ENCODE measurements at regions not wholly inside any gene's neighbourhood (a gene's known extent, or its start where the extent isn't known, plus 50 kb on each side); places are given as distances from the start of the nearest gene placed in this dataset.

DNA sequence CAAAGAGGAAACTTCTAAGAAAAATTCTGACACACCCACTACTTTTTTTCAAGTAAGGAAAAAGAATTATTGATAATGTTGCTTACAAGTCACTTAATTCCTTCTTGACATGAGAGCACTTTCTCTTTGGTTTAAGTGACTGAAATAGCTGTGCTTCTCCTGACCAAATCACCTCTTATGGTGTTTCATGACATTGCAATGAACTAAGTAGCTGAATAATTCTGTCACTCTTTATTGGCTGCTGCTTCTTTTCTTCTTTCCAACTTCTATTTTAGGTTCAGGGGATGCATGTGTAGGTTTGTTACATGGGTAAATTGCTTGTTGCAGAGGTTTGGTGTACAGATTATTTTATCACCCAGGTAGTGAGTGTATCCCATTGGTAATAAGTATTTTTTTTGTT lies 447.6 kb upstream of the NETO1 start:
- no peak for DNase-seq (ENCODE audit: low read depth)

DNA sequence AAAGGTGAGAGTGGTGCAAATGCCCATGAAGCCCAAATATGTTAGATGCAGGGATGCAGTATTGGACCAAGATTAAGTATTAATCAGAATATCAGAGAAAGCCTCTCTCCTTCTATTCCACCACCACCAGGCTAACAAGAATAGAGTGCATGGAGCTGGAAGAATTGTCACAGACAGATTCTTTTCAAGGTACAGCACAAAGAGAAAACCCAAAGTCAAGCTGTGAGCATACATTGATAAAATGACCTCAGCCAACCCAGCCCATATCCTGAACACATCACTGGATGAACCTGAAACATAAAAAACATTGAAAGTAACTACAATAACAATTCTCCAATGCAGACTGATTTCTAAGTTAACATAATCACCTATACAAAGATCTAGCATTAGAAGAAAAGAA lies 445.7 kb upstream of the NETO1 start:
- no peak for DNase-seq (ENCODE audit: low read depth)

DNA sequence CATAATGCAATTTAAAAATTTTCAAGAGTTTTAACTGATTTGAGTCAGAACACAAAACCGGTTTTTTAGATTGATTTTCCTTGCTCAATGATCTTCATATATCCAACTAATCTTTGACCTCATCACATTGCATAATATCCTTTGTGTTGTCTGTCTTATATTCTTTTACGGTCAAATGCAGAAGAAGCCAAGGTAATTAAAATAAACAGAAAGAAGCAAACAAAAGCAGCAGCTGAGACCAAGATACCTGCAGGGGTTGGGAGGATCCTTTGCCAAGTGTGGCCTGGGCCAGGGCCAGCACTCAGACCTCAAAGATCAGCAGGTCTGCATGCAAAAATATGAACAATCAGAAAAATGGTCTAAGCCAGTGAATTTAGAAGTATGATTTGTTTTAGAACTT lies 428.9 kb upstream of the NETO1 start:
- DNase-seq (ENCODE audit: low read depth) = no peak

DNA sequence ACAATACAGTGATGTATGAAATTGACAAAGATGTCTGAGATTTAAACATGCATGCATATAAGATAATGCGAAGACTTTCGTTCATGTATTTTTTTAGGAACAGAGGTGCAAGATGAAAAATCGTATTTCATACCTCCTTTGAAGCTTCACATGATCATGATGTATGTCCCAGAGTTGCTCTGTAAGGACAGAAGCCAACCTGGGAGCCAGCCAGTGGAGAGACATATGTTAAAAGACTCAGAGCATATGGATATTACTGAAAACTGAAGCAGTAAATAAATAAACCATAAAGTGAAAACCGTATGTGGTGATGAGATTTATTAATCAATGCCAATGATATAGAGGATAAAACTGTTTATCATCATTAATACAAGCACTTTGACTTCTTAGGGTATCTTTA lies 424.4 kb upstream of the NETO1 start:
- DNase-seq (ENCODE audit: low read depth) = no peak

DNA sequence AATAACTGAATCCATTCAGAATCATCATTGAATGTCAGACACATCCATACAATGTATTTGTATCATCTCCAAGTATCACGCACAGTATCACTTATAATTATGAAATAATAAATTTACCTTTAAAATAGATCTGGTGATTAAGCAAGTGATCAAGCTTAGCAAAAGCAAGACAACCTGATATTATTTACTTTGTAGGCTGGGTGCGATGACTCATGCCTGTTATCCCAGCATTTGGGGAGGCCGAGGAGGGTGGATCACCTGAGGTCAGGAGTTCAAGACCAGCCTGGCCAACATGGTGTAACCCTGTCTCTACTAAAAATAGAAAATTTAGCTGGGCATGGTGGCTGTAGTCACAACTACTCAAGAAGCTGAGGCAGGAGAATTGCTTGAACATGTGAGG lies 421.0 kb upstream of the NETO1 start:
- no peak for DNase-seq (ENCODE audit: low read depth)

DNA sequence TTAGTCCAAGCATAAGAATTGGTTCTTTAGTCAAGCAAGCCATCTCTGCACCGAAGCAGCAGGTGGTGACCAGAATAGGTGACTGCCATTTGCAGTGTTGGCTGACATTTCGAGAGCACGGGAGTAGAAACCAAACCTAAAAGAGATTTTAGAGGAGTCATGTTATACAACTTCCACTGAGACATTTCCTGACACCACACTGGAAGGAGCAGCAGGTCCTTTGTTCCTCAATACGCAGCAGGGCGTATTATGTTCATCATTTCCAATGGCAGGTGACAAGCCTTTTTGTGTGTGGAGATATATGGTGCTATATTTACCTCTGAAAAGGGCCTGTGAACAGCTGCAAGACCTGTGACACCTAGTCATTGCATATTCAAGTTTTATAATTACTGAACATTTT lies 418.8 kb upstream of the NETO1 start:
- no peak for DNase-seq (ENCODE audit: low read depth)

DNA sequence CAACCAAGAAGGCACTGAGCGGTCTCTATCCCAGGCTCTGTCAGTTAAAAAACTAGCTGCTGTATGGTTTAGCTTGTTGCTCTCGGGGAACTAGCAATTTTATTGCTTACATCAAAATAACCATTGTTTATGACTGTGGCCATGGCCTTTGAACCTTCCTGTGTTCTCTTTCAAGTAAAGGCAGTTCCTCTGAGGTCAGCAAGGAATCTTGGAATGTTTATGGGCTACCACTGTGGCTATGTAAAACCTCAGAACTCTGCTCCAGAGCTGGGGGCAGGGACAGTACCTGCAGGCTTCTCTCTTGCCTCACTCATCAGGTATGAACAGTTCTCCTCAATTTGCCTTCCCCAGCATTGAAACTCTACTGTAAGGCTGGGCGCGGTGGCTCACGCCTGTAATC lies 416.0 kb upstream of the NETO1 start:
- DNase-seq (ENCODE audit: low read depth) = no peak

DNA sequence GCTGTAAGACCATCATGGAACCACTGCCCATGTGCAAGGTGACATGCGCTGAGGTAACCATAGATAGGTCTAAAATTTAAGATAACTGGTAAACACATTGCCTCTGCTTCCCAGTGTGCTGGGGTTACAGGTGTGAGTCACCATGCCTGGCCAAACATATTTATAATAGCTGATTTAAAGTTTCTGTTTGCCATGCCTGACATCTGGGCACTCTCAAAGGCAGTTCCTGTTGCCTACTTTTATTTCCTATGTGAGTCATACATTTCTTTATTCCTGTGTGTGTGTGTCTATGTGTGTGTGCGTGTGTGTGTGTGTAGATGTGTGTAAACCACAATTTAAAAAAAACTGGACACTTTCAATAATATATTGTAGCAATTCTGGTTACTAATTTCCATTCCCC lies 415.2 kb upstream of the NETO1 start:
- no peak for DNase-seq (ENCODE audit: low read depth)

DNA sequence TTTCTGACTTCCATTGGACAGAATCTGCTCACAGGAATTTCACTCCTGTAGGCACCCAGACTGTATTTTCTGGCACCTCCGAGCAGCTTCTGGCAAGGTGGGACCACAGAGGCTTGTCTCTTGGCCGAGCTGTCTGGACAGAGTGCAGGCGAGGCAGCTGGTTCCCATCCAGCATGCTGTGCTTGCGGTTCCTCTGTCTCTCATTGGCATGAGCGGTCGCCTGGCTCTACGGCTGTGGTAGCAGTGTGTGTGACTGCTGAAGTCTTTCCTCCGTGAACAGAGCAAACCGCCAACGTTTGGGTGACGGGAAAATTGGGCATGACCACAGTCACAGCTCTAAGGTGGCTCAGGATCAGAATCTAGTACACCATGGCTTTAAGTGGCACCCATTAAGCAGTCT lies 411.7 kb upstream of the NETO1 start:
- DNase-seq (ENCODE audit: low read depth) = no peak

DNA sequence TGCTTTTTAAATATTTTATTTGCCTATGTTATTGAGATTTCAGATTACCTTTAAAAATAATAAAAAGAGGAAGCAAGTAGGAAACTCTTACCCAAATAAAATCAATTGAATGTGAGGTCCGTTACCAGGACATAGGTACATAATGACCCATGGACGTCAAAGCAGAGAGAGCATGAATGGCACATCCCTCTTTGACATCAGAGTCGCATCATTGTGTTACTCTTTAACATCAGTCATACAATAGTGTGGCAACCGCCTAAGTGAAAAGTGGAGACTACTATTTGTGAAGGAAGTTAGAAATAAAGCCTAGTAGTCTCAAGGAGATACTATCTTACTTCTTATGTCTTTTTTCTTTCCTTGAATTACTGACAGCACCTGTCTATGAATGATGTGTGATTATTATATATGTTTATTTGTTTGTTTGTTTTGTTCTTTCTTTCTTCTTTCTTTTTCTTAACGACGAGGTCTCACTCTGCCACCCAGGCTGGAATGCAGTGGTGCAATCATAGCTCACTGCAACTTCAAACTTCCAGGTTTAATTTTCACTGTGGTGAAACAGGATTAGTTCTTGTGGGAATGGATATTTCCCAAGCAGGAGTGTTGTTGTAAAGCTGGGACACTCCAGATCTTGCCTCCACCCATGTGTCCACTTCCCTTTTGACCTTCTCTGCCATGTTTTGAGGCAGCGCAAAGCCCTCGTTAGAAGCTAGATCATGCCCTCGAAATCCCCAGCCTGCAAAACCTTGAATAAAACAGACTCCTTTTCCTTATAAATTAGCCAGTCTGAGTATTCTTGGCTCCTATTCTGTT lies 407.2 kb upstream of the NETO1 start:
- no peak for DNase-seq (ENCODE audit: low read depth)

DNA sequence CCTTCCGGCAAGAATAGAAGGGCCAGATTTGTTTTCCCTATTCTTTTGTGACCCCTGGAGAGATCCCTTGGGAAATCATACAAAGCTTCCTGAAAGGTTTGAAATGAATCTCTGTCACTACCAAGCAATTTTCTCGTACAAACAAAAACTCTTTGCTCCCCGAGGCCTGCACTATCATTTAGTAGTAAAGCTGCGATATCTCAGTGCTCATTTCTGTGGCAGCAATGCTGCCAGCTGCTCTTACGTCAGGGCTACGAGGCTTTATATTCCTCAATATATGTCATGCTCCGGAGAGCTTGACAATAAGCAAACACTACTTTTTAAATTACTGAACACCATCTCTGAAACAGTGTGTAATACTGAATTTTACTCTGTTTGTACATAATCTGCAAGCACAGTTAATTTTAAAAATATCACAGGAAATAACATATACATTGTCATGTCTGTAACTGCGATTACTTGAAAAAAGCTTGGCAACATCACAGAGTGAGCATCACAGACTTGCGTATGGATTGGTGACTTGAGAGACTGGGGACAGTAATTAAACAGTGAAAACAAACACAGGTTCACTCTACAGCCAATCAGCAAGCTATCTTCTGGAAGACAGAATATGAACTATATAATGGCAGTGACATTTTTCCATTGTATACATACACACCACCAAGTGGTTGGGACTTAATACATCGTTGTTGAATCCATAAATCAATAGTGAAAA lies 403.3 kb upstream of the NETO1 start:
- no peak for DNase-seq (ENCODE audit: low read depth)

DNA sequence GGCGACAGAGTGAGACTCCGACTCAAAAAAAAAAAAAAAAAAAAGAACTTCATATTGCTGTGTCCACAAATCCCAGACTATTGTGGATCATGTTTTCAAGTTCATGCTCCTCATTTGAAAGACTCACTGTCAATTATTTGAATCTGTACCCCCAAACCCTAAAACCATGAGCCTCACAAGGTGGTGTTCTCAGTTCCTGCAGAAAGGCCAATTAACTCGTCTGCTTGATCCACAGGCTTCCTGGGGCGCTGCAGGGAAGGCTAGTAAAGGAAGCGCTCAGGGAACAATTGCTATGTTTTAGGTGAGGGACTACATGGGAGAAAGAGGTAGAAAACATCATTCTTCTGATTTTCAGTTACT lies 396.8 kb upstream of the NETO1 start:
- no peak for DNase-seq (ENCODE audit: low read depth)

DNA sequence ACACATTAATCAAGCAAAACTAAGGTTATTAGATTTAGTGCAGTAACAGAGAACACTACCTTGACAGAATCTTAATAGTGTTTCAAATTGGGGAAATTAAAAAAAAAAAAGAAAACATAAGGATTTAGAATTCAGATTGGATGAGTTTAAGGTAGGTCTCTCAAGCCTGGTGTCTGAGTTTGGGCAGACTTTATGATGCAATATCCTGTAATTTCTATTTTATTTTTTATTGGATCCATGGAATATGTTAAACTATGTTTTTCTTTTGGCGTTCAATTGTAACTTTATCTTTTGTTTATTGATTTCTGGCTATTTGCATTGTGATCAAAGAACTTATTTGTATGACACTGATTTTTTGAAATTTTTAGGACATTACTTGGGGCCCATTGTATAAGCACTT lies 394.1 kb upstream of the NETO1 start:
- DNase-seq (ENCODE audit: low read depth) = no peak

DNA sequence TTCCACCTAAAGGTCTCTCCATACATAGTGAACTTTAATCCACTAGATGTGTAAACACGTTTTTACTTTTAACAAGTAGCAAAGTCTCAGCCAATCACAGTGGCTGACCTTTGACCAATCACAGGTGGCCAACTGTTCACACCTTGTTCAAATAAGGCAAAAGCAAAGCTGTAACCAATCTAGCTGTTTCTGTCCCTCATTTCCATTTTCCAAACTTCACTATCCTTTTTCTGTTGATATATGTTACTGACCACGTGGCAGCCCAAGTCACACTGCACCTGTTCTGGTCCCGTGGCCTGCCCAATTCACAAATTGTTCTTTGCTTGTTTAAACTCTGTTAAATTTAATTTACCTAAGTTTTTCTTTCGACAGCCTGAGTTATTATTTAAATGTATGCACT lies 393.5 kb upstream of the NETO1 start:
- no peak for DNase-seq (ENCODE audit: low read depth)

DNA sequence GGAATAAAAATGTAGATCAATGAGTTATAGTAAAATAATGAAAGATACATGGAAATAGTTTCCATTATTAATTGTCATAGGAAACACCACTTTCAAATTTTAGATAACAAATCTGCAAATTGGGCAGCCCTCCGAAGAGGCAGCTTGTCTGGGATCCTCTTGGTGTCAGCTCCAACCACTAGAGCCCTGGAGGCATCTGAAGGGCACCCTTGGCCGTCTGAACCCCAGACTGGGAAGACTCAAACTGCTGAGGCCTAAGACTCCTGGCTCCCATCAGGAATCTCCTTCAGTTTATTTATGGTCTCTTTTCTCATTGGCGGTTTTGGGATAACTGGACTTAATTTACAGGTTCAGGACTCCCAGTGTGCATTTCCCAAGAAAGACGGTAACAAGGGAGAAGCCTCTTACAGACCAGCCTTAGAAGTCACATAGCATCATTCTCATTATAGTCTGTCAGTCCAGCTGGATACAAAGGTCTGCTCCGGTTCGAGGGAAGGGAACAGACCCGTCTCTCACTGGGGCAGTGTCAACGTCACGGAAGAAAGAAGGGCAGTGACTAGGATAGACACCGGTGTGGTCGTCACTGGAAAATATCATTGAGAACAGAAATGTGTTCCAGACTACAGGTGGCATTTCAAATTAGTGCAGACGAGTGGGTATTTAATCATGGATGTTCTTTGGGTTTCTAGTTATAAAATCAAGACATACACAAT lies 390.7 kb upstream of the NETO1 start:
- no peak for DNase-seq (ENCODE audit: low read depth)

DNA sequence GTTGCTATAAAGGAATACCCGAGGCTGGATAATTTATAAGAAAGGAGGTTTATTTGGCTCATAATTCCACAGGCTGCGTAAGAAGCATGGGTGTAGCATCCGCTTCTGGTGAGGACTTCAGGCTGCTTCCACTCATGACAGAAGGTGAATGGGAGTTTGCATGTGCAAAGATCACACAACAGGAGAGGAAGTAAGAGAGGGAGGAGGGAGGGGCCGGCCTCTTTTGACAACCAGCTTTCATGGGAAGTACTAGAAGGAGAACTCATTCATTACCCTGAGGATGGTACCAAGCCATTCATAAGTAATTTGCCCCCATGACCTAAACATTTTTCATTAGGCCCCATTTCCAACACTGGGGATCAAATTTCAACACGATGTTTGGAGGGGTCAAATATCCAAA lies 386.8 kb upstream of the NETO1 start:
- no peak for DNase-seq (ENCODE audit: low read depth)

DNA sequence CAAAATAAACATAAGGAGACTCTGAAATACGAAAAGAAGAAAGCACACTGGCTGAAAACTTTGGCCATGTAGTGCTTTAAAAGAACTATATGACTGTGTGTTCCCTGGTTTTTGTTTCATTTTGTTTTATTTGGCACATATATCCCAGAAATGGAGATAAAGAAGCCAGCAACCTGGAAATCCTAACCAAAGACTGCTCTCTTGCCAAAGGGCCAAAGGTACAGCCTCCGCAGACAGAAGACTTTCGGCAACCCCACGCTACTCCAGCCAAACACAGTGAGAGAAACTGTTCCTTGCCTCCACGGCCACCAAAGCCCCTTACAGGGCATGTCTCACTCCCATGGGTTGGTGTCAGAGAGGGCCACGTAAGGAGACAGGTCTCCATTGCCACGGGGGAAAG lies 381.2 kb upstream of the NETO1 start:
- no peak for DNase-seq (ENCODE audit: low read depth)

DNA sequence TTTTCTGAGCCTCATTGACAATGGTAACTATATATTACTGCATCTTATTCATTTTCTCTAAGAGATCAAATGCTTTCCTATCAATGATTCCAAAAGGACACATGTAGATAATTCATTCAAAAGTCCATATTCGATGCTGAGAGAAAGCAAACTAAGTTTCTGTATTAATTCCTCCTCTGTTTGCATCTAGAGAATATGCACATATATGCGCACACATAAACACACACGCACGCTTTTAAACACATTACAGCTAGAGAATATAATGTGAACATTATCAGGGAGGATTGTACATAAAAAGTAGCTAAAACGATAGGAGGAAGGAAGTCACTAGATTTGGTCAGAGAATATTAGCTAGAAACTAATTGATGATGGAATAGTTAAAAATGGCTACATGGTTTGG lies 379.0 kb upstream of the NETO1 start:
- DNase-seq (ENCODE audit: low read depth) = no peak

DNA sequence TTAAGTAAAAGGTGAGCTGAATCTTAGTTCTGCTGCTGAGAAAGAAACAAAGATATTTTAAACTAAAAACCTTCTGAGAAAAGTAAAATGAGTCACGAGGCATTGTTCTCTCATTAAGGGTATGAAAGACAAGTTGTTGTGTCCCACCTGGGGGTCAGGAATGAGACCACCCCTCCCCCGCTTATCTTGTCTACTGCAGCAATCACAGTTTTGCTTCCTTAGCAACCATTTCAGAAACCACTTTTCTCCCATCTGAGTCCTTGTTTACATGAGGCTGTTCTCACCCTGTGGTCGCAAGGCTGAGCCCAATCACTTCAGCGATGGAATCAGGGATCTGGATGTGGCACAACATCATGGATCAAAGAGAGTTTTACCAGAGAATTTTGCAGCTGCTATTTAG lies 377.6 kb upstream of the NETO1 start:
- DNase-seq (ENCODE audit: low read depth) = no peak

DNA sequence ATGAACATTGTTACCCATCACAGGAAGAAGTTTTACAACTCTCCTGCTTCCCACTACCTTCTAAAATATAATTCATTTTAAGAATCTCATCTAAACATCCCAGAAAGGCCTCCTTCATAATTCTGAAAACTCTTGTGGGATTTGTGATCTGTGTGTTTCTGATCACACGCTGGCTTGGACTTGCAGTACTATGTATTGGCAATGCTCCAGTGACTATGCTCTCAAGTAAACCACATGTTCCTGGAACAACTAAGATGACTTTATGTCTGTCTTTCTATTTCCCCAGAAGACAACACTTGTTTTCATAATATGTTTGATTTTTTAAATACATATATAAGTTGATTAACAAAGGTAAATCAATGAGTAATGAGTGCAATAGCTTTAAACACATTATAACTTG lies 376.6 kb upstream of the NETO1 start:
- DNase-seq (ENCODE audit: low read depth) = no peak

DNA sequence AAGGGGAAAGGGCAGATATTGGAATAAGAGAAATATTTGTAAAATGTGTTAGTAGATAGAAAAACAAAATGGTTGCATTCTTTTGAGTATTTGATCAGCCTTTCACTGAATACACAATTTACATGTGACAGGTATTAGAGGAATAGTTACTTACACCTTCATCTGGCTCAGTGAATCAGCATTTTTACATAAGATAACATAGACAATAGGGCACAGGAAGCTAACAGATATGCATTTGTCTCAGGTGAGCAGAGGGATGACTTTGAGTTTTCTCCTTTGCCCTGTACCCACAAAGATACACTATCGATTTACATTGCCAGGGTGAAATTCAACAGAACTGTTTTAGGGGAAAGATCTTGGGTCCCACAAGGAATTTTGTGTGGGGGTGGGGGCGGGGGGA lies 373.1 kb upstream of the NETO1 start:
- DNase-seq (ENCODE audit: low read depth) = no peak

DNA sequence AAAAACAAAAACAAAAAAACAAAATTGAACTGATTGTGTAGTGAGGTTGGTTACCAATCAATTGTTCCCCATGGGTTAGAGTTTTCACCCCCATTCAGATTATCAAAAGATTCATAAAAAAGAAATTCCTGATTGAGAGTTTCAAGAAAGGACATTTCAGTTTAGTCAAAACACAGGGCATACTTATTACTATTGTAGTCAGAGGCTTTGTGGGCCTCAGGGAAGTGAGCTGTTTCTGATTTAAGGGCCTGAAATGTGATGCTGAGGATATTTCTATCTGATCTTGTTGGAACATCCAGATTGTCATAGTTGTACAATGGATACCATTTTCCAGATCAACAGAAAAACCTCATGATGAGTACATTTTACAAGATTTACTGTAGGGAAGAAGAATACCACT lies 368.1 kb upstream of the NETO1 start:
- DNase-seq (ENCODE audit: low read depth) = no peak

DNA sequence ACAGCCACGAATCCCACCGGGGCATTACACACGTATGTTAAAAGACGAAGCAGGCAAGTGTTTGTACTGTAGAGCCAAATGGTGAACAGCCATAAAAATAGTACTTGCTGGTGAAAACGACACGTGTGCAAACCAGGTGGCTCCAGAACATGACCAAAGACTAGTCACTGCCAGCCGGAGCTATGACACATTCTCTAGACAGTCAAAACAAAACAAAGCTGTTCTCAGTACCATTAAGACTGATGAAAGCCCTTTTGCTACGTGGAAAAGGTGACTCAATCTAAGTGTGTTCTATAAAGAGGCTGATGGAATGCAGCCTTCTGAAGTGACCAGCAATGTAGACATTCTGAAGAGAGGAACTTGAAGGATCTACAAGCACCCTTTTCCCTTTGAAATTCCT lies 367.7 kb upstream of the NETO1 start:
- no peak for DNase-seq (ENCODE audit: low read depth)

Measured in stimulated activated CD8-positive, alpha-beta memory T cell treated with anti-CD3 and anti-CD28 coated beads, Interleukin-15, amount 100 ng/mL, for 24 hours (primary cell).